IPS-20b (cell line): ENCODE measurements at regions not wholly inside any gene's neighbourhood (a gene's known extent, or its start where the extent isn't known, plus 50 kb on each side); places are given as distances from the start of the nearest gene placed in this dataset.

ENCODE experiments used
- H3K27ac ChIP-seq: one replicate; pipeline ENCODE4 v1.5.1; 2013; ENCODE audit warnings: low read length
- H3K27me3 ChIP-seq: 2 replicates; pipeline ENCODE4 v1.6.1; 2013; ENCODE audit warnings: mild to moderate bottlenecking, low read length, inconsistent platforms; ENCODE audit not compliant: insufficient read depth
- H3K36me3 ChIP-seq: 2 replicates; pipeline ENCODE4 v1.6.1; 2013; ENCODE audit warnings: low read depth, mild to moderate bottlenecking, inconsistent platforms, low read length, moderate library complexity; ENCODE audit not compliant: insufficient read depth
- H3K4me1 ChIP-seq: 2 replicates; pipeline ENCODE4 v1.6.1; 2013; ENCODE audit warnings: mild to moderate bottlenecking, control low read depth, inconsistent platforms, low read length, moderate library complexity; ENCODE audit not compliant: insufficient read depth
- H3K4me3 ChIP-seq: 2 replicates; pipeline ENCODE4 v1.5.1; 2013; ENCODE audit warnings: mild to moderate bottlenecking, low read length, inconsistent platforms
- H3K9ac ChIP-seq: 2 replicates; pipeline ENCODE4 v1.6.1; 2013; ENCODE audit warnings: low read depth, mild to moderate bottlenecking, inconsistent platforms, low read length, moderate library complexity
- H3K9me3 ChIP-seq: 2 replicates; pipeline ENCODE4 v1.6.1; 2013; ENCODE audit warnings: mild to moderate bottlenecking, low read depth, low read length, inconsistent platforms; ENCODE audit not compliant: insufficient read depth

- Histone ChIP-seq H3K9ac (no peak overlapping the region), H3K36me3 (no peaks in the 10 kb centered on the region), H3K4me3 (no peak overlapping the region), H3K4me1 (no peaks in the 10 kb centered on the region), H3K27ac (no peak overlapping the region), H3K27me3 (no peaks in the 10 kb centered on the region), H3K9me3 (peaks cover 10% of the 10 kb centered on the region; the same call in 1 of the 2 replicates)
Measured at GRCh38 chr11:101292661-101293240, 163.1 kb upstream of the PGR start.

GRCh38 chr11:101291279-101291678, 161.7 kb upstream of the PGR start:
- no peaks in the 10 kb centered on the region for H3K27me3 ChIP-seq
- no peak overlapping the region for H3K4me3 ChIP-seq
- no peak overlapping the region for H3K9ac ChIP-seq
- no peaks in the 10 kb centered on the region for H3K36me3 ChIP-seq
- H3K9me3 ChIP-seq: peaks cover 10% of the 10 kb centered on the region; the same call in 1 of the 2 replicates
- H3K27ac ChIP-seq: no peak overlapping the region
- H3K4me1 ChIP-seq: no peaks in the 10 kb centered on the region

- Histone ChIP-seq H3K9me3 (no peaks in the 10 kb centered on the region), H3K27ac (no peak overlapping the region), H3K4me3 (no peak overlapping the region), H3K9ac (no peak overlapping the region), H3K36me3 (no peaks in the 10 kb centered on the region), H3K4me1 (no peaks in the 10 kb centered on the region), H3K27me3 (no peaks in the 10 kb centered on the region)
Measured at GRCh38 chr11:101288392-101288791, 158.8 kb upstream of the PGR start.

- H3K36me3 ChIP-seq: no peaks in the 10 kb centered on the region
- no peak overlapping the region for H3K9ac ChIP-seq
- H3K27ac ChIP-seq: no peak overlapping the region
- H3K4me3 ChIP-seq: no peak overlapping the region
- H3K27me3 ChIP-seq: no peaks in the 10 kb centered on the region
- H3K4me1 ChIP-seq: no peaks in the 10 kb centered on the region
- no peaks in the 10 kb centered on the region for H3K9me3 ChIP-seq
Measured at GRCh38 chr11:101279728-101280127, 150.1 kb upstream of the PGR start.

GRCh38 chr11:101278286-101278685, 148.7 kb upstream of the PGR start:
- no peaks in the 10 kb centered on the region for H3K9me3 ChIP-seq
- no peaks in the 10 kb centered on the region for H3K36me3 ChIP-seq
- no peaks in the 10 kb centered on the region for H3K4me1 ChIP-seq
- no peaks in the 10 kb centered on the region for H3K27me3 ChIP-seq
- H3K27ac ChIP-seq: no peak overlapping the region
- H3K9ac ChIP-seq: no peak overlapping the region
- H3K4me3 ChIP-seq: no peak overlapping the region

- H3K4me1 ChIP-seq: peaks cover 3% of the 10 kb centered on the region; the same call in 1 of the 2 replicates
- H3K9me3 ChIP-seq: no peaks in the 10 kb centered on the region
- no peak overlapping the region for H3K27ac ChIP-seq
Measured at GRCh38 chr11:101277036-101277435, 147.4 kb upstream of the PGR start.

GRCh38 chr11:101269990-101270660, 140.5 kb upstream of the PGR start:
- Histone ChIP-seq H3K27ac (no peak overlapping the region), H3K4me3 (no peak overlapping the region), H3K9me3 (no peaks in the 10 kb centered on the region), H3K27me3 (no peaks in the 10 kb centered on the region), H3K36me3 (no peaks in the 10 kb centered on the region), H3K9ac (no peak overlapping the region), H3K4me1 (peaks cover 3% of the 10 kb centered on the region; the same call in 1 of the 2 replicates)

More at GRCh38 chr11:101277036-101277435, 147.4 kb upstream of the PGR start:
- no peaks in the 10 kb centered on the region for H3K27me3 ChIP-seq
- no peak overlapping the region for H3K9ac ChIP-seq
- no peak overlapping the region for H3K4me3 ChIP-seq
- H3K36me3 ChIP-seq: no peaks in the 10 kb centered on the region

GRCh38 chr11:101269390-101269789, 139.8 kb upstream of the PGR start:
- Histone ChIP-seq H3K9ac (no peak overlapping the region), H3K9me3 (no peaks in the 10 kb centered on the region)

GRCh38 chr11:101267654-101268053, 138.0 kb upstream of the PGR start:
- no peak overlapping the region for H3K9ac ChIP-seq
- H3K4me3 ChIP-seq: no peak overlapping the region
- H3K4me1 ChIP-seq: peaks cover under 1% of the 10 kb centered on the region; the same call in 1 of the 2 replicates
- H3K27me3 ChIP-seq: no peaks in the 10 kb centered on the region
- H3K27ac ChIP-seq: no peak overlapping the region
- H3K36me3 ChIP-seq: no peaks in the 10 kb centered on the region
- H3K9me3 ChIP-seq: no peaks in the 10 kb centered on the region

More at GRCh38 chr11:101269390-101269789, 139.8 kb upstream of the PGR start:
- no peaks in the 10 kb centered on the region for H3K27me3 ChIP-seq
- no peak overlapping the region for H3K4me3 ChIP-seq
- peaks cover 3% of the 10 kb centered on the region; the same call in 1 of the 2 replicates for H3K4me1 ChIP-seq
- H3K27ac ChIP-seq: no peak overlapping the region
- no peaks in the 10 kb centered on the region for H3K36me3 ChIP-seq

GRCh38 chr11:101264306-101264705, 134.7 kb upstream of the PGR start:
- no peaks in the 10 kb centered on the region for H3K9me3 ChIP-seq
- no peak overlapping the region for H3K9ac ChIP-seq
- H3K4me1 ChIP-seq: no peaks in the 10 kb centered on the region
- H3K36me3 ChIP-seq: no peaks in the 10 kb centered on the region
- no peak overlapping the region for H3K27ac ChIP-seq
- no peak overlapping the region for H3K4me3 ChIP-seq
- no peaks in the 10 kb centered on the region for H3K27me3 ChIP-seq

GRCh38 chr11:101262995-101263394, 133.4 kb upstream of the PGR start:
- Histone ChIP-seq H3K4me3 (no peak overlapping the region), H3K27me3 (no peaks in the 10 kb centered on the region), H3K9me3 (no peaks in the 10 kb centered on the region), H3K36me3 (no peaks in the 10 kb centered on the region), H3K27ac (no peak overlapping the region), H3K4me1 (no peaks in the 10 kb centered on the region), H3K9ac (no peak overlapping the region)

GRCh38 chr11:101262258-101262657, 132.6 kb upstream of the PGR start:
- H3K36me3 ChIP-seq: no peaks in the 10 kb centered on the region
- no peak overlapping the region for H3K27ac ChIP-seq
- H3K27me3 ChIP-seq: no peaks in the 10 kb centered on the region
- H3K9me3 ChIP-seq: no peaks in the 10 kb centered on the region
- H3K4me1 ChIP-seq: no peaks in the 10 kb centered on the region
- no peak overlapping the region for H3K9ac ChIP-seq
- no peak overlapping the region for H3K4me3 ChIP-seq
